ENCODE measurements at regions not wholly inside any gene's neighbourhood (a gene's known extent, or its start where the extent isn't known, plus 50 kb on each side); places are given as distances from the start of the nearest gene placed in this dataset.

GRCh38 chr6:137655291-137655690 is 161.1 kb upstream of the OLIG3 start:
- no peak for TF ChIP-seq EP300 (IDR thresholded peaks at IDR 0.05)
- no peak for TF ChIP-seq POLR2A (IDR thresholded peaks at IDR 0.05)
